Glutamatergic neuron (in vitro differentiated cells): ENCODE measurements at regions not wholly inside any gene's neighbourhood (a gene's known extent, or its start where the extent isn't known, plus 50 kb on each side); places are given as distances from the start of the nearest gene placed in this dataset.
"Not testable (repeated sequence)": the region's sequence is repeated elsewhere in the genome, so short reads cannot be mapped to it uniquely, and the experiment has no call there.

Experiments used
- DNase-seq: peaks from one replicate; pipeline ENCODE4 v3.0.0; 2022
- H3K27ac Mint-ChIP-seq: one replicate; pipeline ENCODE4 v1.8.0; 2020; ENCODE audit warnings: mild to moderate bottlenecking, mixed read lengths, inconsistent platforms; ENCODE audit not compliant: unreplicated experiment
- H3K27me3 Mint-ChIP-seq: one replicate; pipeline ENCODE4 v1.8.0; 2020; ENCODE audit warnings: mild to moderate bottlenecking, moderate library complexity, mixed read lengths, inconsistent platforms; ENCODE audit not compliant: unreplicated experiment
- H3K36me3 Mint-ChIP-seq: one replicate; pipeline ENCODE4 v1.8.0; 2020; ENCODE audit warnings: mild to moderate bottlenecking, mixed read lengths, inconsistent platforms; ENCODE audit not compliant: unreplicated experiment
- H3K4me1 Mint-ChIP-seq: one replicate; pipeline ENCODE4 v1.8.0; 2020; ENCODE audit warnings: mild to moderate bottlenecking, low read depth, mixed read lengths, inconsistent platforms; ENCODE audit not compliant: unreplicated experiment
- H3K4me3 Mint-ChIP-seq: one replicate; pipeline ENCODE4 v1.8.0; 2020; ENCODE audit warnings: mild to moderate bottlenecking, mixed read lengths, inconsistent platforms; ENCODE audit not compliant: unreplicated experiment
- H3K9me3 Mint-ChIP-seq: one replicate; pipeline ENCODE4 v1.8.0; 2020; ENCODE audit warnings: mild to moderate bottlenecking, moderate library complexity, mixed read lengths, inconsistent platforms; ENCODE audit not compliant: unreplicated experiment
- TF ChIP-seq, protein P1 (sequence below): fragments of 200-600 bp; sonication (generic); IDR thresholded peaks from one replicate; pipeline ENCODE4 v1.5.0; 2021; ENCODE audit not compliant: partially characterized antibody, unreplicated experiment

DNA sequence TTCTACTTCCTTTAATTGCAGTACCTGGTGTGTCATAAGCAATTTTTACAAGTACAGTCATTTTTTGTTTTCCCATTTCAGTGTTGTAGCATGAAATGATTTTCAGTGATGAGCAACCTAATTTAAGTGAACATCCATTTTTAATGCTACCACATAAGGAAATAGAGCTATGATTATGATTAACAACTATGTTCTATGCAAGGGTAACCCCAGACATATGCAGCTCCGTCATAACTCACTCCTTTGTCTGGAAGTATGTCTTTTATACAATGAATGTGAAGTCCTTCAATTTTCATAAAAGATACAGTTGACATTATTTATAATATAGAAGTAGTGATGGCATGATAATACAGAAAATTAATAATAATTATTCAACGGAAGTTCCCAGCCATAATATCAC, 783.3 kb upstream of the CDH18 start:
- H3K4me3 Mint-ChIP-seq: not testable (repeated sequence)

DNA sequence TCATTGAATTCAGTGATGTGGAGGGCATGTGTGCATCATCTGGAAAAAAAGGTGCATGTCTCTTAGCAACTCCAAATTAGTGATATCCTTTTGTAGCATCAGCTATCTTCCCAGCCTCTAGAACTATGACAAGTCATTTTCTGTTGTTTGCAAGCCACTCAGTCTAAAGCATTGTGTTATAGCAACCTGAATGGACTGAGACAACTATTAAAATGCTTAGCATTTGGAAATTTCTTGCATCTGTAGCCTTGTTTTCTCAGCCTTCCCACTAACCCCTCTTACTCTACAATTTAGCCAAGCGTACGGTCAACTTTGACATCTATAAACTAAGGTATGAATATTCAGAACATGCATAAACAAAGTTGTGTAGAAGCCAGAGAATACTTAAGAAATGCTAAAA, 777.1 kb upstream of the CDH18 start:
- not testable (repeated sequence) for H3K36me3 Mint-ChIP-seq, H3K4me3 Mint-ChIP-seq, H3K4me1 Mint-ChIP-seq, H3K27me3 Mint-ChIP-seq, H3K9me3 Mint-ChIP-seq, DNase-seq, H3K27ac Mint-ChIP-seq

More for the DNA sequence above, 783.3 kb upstream of the CDH18 start:
- not testable (repeated sequence) for H3K27me3 Mint-ChIP-seq, H3K4me1 Mint-ChIP-seq, H3K9me3 Mint-ChIP-seq, H3K36me3 Mint-ChIP-seq, DNase-seq, H3K27ac Mint-ChIP-seq

DNA sequence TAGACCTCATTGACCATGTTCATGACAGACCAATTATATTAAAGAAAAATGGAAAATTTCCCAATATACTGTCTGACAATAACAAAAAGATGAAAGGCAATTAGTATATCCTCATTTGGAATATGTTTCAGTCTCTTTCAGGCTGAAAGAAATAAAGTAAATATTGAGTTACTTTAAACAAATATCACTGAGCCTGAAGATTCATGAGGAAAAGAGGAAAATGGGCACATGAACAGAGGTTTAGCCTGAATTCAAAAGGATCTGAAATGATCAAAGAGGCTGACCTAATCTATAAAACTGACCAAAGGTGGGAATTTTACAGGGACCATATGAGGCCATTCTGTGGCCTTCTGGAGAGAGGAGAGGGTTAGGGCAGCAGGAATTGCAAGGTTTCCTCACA, 771.5 kb upstream of the CDH18 start:
- not testable (repeated sequence) for H3K27ac Mint-ChIP-seq, H3K36me3 Mint-ChIP-seq, H3K4me3 Mint-ChIP-seq, DNase-seq, H3K27me3 Mint-ChIP-seq, H3K9me3 Mint-ChIP-seq, H3K4me1 Mint-ChIP-seq

DNA sequence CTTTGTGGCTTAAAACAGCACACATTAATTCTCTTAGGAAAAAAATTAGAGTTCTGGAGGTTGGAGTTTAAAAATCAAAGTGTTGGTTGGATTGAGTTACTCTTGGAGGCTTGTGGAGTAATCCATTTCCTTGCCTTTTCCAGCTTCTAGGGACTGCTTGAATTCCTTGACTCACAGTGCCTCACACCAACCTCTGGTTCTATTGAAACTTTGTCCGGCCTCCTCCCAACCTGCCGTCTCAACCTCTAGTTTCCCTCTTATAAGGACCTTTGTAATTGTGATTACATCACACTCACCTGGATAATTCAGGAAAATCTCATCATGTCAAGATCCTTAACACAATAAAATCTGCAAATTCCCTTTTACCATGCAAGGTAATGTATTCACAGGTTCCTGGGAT, 764.2 kb upstream of the CDH18 start:
- not testable (repeated sequence) for H3K27ac Mint-ChIP-seq, H3K27me3 Mint-ChIP-seq, H3K4me1 Mint-ChIP-seq

DNA sequence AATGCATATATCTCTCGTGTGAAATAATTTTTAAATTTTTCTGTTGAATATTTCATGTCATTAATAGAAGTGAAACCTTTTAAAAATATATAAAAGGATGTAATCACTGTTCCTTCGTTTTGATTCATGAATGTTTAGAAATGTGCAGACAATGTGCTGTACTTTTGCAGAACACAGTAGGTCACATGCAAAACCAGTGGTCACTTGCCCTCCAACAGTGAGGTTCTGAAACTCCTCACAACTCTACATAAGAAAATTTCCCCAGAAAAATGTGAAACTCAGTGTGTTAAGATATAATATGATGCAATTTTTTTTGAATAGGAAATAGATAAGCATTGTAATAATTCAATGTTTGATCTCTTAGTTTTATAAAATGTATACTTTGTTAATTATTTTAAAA, 747.7 kb upstream of the CDH18 start:
- not testable (repeated sequence) for H3K27me3 Mint-ChIP-seq, H3K4me3 Mint-ChIP-seq, H3K4me1 Mint-ChIP-seq, DNase-seq, H3K9me3 Mint-ChIP-seq, H3K36me3 Mint-ChIP-seq, H3K27ac Mint-ChIP-seq

More for the DNA sequence above, 764.2 kb upstream of the CDH18 start:
- H3K36me3 Mint-ChIP-seq, H3K9me3 Mint-ChIP-seq, H3K4me3 Mint-ChIP-seq, DNase-seq: not testable (repeated sequence)

DNA sequence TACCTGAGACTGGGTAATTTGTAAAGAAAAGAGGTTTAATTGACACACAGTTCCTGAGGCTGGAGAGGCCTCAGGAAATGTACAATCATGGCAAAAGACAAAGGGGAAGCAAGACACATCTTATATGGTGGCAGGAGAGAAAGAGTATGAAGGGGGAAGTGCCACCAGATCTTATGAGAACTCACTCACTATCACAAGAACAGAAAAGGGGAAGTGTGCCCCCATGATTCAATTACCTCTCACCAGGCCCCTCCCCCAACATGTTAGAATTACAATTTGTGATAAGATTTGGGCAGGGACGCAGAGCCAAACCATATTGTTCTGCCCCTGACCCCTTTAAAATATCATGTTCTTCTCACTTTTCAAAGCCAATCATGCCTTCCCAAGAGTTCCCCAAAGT, 744.2 kb upstream of the CDH18 start:
- DNase-seq, H3K4me1 Mint-ChIP-seq, H3K9me3 Mint-ChIP-seq, H3K27me3 Mint-ChIP-seq, H3K27ac Mint-ChIP-seq, H3K36me3 Mint-ChIP-seq, H3K4me3 Mint-ChIP-seq: not testable (repeated sequence)

DNA sequence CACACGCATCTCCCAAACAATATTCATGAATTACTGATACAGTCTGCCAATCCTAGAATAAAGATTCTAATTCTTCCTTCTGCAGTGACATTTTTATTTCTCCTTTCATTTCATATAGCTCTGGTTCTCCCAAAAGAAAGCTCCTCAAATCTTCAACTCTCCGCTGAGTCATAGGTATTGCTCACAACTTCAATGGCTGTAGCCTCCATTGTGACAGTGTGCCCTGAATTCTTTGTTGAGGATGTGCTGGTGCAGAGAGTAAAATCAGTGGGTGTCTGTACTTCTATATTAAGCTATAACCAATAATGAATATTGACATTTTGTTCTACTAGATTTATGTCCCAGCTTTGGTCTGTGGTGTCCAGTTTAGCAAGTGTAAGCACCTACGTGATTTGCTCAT, 733.3 kb upstream of the CDH18 start:
- not testable (repeated sequence) for H3K36me3 Mint-ChIP-seq, H3K4me3 Mint-ChIP-seq, H3K4me1 Mint-ChIP-seq, H3K9me3 Mint-ChIP-seq, DNase-seq, H3K27me3 Mint-ChIP-seq, H3K27ac Mint-ChIP-seq

DNA sequence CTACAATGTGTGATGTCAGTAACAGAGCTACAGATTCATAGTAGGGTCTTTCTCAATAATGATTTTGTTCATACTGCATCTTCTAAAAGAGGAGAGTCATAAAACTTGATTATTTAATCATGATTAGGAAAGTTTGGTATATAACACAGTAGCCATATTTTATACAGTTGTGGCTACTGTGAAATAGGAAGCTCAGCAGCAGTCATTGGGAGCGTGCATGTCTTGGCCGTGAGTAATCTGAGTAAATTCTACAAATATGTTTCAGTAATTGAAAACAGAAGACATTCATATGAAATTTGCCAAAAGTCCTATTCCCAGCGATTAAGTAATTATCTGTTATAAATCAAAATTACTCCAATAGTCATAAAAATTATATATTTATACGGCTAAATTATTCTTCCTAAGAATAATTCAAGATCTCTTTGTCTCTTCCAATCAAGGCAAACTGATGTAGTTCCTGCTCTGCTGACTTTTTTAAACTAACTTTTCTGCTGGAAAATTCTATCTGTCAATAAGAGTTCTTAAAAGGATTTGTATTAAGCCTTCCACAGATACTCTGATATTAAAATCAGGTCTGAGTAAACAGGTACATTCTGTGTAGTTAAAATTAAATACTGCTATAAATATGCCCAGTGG, 723.6 kb upstream of the CDH18 start:
- not testable (repeated sequence) for H3K9me3 Mint-ChIP-seq, DNase-seq, H3K36me3 Mint-ChIP-seq, H3K27me3 Mint-ChIP-seq, H3K4me1 Mint-ChIP-seq, H3K4me3 Mint-ChIP-seq, H3K27ac Mint-ChIP-seq

DNA sequence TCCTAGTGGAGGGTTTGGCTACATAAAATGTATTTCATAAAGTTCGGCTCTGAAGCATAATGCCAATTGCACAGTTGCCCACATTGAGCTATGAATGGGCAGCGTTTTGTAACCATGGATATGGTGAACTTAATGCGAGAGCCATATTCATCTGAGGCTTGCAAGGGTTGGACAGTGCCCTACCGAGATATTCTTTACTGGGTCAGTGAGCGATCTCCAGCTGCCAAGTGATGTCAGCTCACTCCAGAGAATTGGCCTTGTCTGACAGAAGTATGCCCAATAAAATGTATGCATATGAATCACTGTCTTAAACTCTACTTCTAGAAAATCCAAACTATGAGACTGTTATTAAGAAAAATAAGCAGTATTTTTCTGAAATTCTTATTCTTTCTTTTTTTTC, 719.6 kb upstream of the CDH18 start:
- H3K4me1 Mint-ChIP-seq, H3K9me3 Mint-ChIP-seq, H3K27me3 Mint-ChIP-seq, H3K27ac Mint-ChIP-seq, DNase-seq, H3K36me3 Mint-ChIP-seq, H3K4me3 Mint-ChIP-seq: not testable (repeated sequence)

DNA sequence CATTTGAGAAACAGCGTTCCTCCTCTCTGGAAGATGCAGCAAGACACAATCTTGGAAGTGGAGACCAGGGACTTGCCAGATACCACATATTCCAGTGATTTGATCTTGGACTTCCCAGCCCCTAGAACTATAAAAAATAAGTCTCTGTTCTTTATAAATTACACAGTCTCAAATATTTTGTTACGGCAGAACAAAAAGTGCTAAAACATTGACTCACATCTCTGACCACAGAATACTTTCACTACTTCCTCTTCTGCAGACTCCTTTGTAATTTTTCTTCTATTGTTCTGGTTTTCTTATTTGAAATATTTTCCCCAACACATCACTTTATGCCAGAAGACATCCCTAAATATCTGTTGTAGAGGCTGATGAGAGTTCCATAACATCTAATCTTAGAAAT, 706.1 kb upstream of the CDH18 start:
- no peak overlapping the region for H3K27ac Mint-ChIP-seq
- H3K9me3 Mint-ChIP-seq: no peaks in the 10 kb centered on the region
- no peak overlapping the region for H3K4me3 Mint-ChIP-seq
- H3K27me3 Mint-ChIP-seq: no peaks in the 10 kb centered on the region
- TF ChIP-seq, protein P1, sequence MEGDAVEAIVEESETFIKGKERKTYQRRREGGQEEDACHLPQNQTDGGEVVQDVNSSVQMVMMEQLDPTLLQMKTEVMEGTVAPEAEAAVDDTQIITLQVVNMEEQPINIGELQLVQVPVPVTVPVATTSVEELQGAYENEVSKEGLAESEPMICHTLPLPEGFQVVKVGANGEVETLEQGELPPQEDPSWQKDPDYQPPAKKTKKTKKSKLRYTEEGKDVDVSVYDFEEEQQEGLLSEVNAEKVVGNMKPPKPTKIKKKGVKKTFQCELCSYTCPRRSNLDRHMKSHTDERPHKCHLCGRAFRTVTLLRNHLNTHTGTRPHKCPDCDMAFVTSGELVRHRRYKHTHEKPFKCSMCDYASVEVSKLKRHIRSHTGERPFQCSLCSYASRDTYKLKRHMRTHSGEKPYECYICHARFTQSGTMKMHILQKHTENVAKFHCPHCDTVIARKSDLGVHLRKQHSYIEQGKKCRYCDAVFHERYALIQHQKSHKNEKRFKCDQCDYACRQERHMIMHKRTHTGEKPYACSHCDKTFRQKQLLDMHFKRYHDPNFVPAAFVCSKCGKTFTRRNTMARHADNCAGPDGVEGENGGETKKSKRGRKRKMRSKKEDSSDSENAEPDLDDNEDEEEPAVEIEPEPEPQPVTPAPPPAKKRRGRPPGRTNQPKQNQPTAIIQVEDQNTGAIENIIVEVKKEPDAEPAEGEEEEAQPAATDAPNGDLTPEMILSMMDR: no peak
- no peak for DNase-seq
- H3K36me3 Mint-ChIP-seq: no peaks in the 10 kb centered on the region
- H3K4me1 Mint-ChIP-seq: peaks cover 6% of the 10 kb centered on the region
